NCI-H526 treated with DMSO at 0.1 percent for 48 hours (cell line): ENCODE measurements at regions not wholly inside any gene's neighbourhood (a gene's known extent, or its start where the extent isn't known, plus 50 kb on each side); places are given as distances from the start of the nearest gene placed in this dataset.

Source experiments
- DNase-seq: peaks from one replicate; lab custom pipeline; 2025; lab: John Stamatoyannopoulos, UW

GRCh38 chr10:2728087-2728486, 339.3 kb upstream of the PFKP start:
- no peak for DNase-seq

GRCh38 chr10:2716596-2716995, 350.8 kb upstream of the PFKP start:
- no peak for DNase-seq

- DNase-seq: no peak
Measured at GRCh38 chr10:2714597-2714996, 352.8 kb upstream of the PFKP start.

- DNase-seq: no peak
Measured at GRCh38 chr10:2703953-2704352, 363.4 kb upstream of the PFKP start.

GRCh38 chr10:2701802-2702201, 365.5 kb upstream of the PFKP start:
- no peak for DNase-seq

GRCh38 chr10:2700626-2701305, 366.6 kb upstream of the PFKP start:
- DNase-seq: no peak

GRCh38 chr10:2688958-2689357, 378.4 kb upstream of the PFKP start:
- no peak for DNase-seq

GRCh38 chr10:2686691-2687090, 380.7 kb upstream of the PFKP start:
- no peak for DNase-seq

- no peak for DNase-seq
Measured at GRCh38 chr10:2682491-2682890, 384.9 kb upstream of the PFKP start.

GRCh38 chr10:2681891-2682290, 385.5 kb upstream of the PFKP start:
- no peak for DNase-seq

- DNase-seq: no peak
Measured at GRCh38 chr10:2680821-2681220, 386.5 kb upstream of the PFKP start.

GRCh38 chr10:2679646-2680045, 387.7 kb upstream of the PFKP start:
- no peak for DNase-seq

GRCh38 chr10:2676455-2676854, 390.9 kb upstream of the PFKP start:
- no peak for DNase-seq

GRCh38 chr10:2674451-2674850, 392.9 kb upstream of the PFKP start:
- no peak for DNase-seq

GRCh38 chr10:2670864-2671263, 396.5 kb upstream of the PFKP start:
- no peak for DNase-seq

GRCh38 chr10:2665772-2666171, 401.6 kb upstream of the PFKP start:
- no peak for DNase-seq

GRCh38 chr10:2660276-2660675, 407.1 kb upstream of the PFKP start:
- no peak for DNase-seq

- DNase-seq: no peak
Measured at GRCh38 chr10:2659660-2660209, 407.6 kb upstream of the PFKP start.

GRCh38 chr10:2658780-2659179, 408.6 kb upstream of the PFKP start:
- DNase-seq: peak; percentile 7

GRCh38 chr10:2650328-2650727, 417.0 kb upstream of the PFKP start:
- DNase-seq: no peak

GRCh38 chr10:2641028-2641427, 426.3 kb upstream of the PFKP start:
- DNase-seq: peak; percentile 68

- no peak for DNase-seq
Measured at GRCh38 chr10:2633630-2634029, 433.7 kb upstream of the PFKP start.

- no peak for DNase-seq
Measured at GRCh38 chr10:2631557-2632205, 435.7 kb upstream of the PFKP start.

GRCh38 chr10:2628705-2629104, 438.6 kb upstream of the PFKP start:
- DNase-seq: no peak
